NCI-H2196 treated with DMSO at 0.1 percent for 48 hours (cell line): ENCODE measurements at regions not wholly inside any gene's neighbourhood (a gene's known extent, or its start where the extent isn't known, plus 50 kb on each side); places are given as distances from the start of the nearest gene placed in this dataset.

Experiments used
- DNase-seq: peaks from one replicate; lab custom pipeline; 2025; ENCODE audit not compliant: unreplicated experiment; lab: John Stamatoyannopoulos, UW

DNA sequence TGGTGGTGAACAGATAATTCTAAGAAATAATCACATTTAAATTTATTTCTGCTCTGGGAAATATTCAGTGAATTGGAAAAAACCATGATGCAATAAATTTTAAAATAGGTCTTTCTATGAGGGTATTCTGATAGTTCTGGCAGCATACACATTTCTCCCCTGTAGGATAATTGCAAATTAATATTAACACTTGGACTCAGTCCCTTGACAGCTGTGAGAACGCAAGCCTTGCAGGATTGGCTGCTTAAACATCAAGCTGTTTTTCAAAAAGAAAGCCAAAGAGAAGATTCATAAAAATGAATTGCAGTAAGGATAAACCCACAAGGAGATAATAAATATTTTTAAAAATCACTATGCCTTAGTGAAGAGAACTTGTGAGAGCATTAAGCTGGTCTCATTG lies 180.0 kb downstream of the MTRR start:
- DNase-seq: no peak

DNA sequence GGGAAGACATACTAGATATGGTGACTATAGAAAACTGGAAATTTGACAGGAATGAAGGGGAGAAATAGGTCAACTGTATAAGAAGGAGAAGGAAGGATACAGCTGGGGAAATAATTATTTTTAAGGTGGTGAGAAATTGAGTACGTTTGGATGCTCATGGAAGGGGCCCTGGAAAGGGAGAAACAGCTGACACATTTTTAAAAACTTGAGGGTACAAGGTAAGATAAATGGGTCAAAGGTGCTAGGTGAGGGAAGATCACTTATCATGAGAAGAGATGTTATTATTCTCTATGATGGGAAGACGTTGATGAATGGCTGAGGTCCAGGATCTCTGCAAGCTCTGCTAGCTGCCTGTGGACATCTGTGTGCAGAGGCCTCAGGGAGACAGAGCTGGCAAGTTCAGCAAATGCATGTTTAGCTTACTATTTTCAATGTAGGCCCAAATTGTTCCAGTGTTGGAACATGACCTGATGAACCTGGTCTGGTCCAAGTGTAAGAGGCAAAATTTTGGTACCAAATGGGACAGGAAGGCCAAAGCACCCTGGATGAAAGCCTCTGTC lies 181.7 kb downstream of the MTRR start:
- DNase-seq: no peak

DNA sequence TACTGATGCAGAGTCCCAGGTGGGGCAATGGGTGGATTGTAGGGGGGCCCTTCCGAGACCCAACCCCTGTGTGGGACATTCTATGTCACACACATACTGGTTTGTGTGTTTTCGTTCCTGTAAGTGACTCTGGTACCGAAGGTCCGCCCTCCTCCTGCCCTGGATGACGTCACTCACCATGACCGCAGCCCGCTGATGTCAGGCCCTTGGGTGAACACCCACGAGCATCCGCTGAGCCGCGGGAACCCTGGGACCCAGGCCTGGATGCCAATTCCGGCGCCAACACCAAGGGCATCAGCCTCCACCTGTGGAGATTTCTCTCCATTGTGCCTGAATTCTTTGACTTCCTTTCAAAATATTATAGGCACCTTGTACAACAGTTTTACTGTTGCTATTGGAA lies 184.3 kb downstream of the MTRR start:
- no peak for DNase-seq

- DNase-seq: no peak
Observed at GRCh38 chr5:8057769-8058168, 188.8 kb downstream of the MTRR start.

DNA sequence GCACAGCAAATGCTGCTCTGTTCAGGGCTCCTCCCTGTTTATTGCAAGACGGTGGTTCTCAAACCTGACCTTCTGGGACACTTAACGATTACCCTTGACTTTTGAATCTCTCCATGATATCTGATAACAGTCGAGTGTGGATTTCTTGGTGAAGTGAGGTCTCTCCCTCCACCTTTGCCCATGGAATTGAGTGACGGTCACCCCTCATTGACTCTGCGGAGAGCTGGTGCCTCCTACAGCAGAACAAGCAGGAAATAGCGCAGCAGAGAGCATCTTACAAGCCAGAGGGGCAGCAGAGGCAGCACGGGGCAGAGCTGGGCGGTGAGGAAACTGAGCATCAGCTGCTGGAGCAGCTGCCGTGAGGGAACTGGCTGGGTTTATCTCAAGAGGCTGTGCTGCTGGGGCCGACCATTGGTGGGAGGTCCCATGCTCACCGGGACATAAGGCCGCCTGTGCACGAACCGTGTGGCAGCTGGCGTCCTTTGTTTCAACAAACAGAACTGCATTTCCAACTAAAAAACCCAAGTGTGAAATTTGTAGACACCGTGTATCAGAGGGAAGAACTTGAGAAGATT lies 189.8 kb downstream of the MTRR start:
- DNase-seq: no peak

DNA sequence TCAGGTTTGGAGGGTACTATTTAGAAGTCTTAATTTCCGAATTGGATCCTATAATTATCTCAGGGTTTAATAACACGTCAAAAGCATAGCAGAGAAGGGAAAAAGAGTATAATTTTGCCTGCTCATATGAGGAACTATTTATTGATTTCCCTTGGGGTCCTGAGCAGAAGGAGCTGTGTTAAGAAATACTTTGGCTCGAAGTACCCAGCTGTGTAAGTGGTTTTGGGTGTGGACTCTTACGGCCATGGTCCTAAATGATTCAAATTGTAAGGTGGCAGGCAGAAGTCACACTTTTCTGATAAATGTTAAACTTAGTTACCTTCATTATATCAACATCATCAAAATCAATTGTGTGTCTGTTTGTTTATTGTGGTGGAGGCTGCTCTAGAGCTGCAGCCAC lies 190.4 kb downstream of the MTRR start:
- DNase-seq: no peak

GRCh38 chr5:8060235-8060952 lies 191.4 kb downstream of the MTRR start:
- no peak for DNase-seq

DNA sequence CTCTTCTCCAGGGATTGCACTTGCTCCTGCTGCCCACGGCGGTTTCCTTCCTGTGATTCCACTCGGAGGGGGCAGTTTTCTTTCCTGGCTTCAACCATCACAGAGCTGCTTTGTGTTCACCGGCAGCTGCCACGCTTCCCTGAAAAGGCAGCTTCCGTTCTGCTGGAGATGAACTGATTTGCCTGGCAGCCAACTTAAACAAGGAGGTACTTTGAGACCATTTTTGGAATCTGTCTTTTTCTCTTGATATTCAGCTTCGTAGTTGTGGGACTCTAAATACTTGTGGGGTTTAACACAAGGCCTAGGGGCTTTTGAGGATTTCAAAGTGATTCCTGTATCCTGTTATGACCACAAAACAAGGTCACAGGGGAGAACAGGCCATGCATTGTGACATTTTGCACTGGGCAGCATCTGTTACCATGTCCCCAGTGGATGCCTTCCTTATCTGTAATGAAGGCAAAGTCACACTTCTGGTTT lies 192.0 kb downstream of the MTRR start:
- no peak for DNase-seq

- no peak for DNase-seq
Observed at GRCh38 chr5:8062521-8062920, 193.6 kb downstream of the MTRR start.

DNA sequence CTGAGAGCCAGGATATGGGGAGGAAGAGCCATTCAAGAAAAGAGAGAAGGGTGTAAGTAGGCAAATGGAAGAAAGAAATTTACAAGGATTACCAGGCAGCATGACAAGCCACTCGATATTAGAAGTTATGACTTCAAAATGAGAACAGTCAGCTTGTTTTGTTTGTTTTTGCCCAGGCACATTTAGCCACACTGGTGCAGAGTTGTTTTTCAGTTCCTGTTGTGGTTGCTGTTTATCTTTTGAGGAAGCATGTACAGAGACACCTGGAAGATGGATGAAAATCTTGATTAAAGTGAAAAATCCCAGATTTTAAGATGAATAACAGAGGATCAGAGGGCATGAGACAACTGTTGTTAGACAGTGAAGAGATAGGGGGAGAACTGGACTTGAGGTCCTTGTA lies 199.1 kb downstream of the MTRR start:
- no peak for DNase-seq

GRCh38 chr5:8070138-8070537 lies 201.2 kb downstream of the MTRR start:
- DNase-seq: no peak

- DNase-seq: no peak
Observed at GRCh38 chr5:8079056-8079455, 210.1 kb downstream of the MTRR start.

DNA sequence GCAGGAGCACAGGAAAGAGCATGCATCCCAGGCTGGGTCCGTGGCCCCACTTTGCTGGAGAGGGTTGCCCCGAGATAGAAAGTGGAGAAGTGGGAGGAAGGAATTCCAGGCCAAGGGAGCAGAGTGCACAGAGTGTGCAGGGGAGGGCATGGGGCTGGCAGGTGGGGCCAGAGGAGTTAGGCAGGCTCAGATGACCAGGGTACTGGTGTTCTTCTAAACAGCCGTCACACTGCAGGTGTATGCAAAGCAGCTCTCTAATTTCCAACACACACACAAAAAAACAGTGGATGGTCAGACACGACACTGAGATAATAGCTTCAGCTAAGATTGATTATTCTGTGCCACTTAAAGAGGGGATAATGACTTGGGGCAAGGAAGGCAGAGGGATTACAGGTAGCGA lies 212.2 kb downstream of the MTRR start:
- DNase-seq: no peak

DNA sequence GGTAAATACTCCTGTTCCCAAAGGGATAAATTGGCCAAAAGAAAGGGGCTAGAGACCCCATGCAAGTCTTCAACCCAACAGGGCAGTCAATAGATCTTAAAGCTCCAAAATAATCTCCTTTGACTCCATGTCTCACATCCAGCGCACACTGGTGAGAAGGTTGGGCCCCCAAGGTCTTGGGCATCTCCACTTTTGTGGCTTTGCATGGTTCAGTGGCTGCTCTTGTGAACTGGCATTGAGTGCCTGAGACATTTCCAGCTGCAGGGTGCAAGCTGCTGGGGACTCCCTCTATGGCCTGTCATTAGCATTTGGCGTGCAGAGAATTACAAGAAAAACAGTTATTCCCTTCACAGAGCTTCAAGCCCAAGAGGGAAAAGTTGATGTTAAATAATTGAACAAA lies 224.7 kb downstream of the MTRR start:
- DNase-seq: no peak

DNA sequence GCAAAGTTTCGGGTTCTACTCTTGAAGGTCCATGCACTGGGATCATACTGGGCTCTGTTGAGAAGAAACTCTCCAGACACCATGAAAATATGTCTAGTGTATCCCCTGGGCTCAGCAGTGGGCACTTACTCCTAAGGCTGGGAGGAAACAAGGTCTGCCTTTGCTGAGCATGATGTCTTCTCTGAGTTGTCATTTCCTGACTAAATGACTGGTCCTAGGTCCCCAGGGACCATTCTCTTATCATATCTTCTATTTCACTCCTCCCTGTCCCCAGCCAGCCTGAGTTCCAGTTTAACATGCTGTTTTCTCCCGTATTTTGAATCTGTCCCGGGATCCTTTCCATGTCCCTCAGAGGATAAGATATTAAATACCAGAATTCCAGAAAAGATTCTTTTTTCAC lies 225.4 kb downstream of the MTRR start:
- no peak for DNase-seq

GRCh38 chr5:8097146-8097545 lies 228.2 kb downstream of the MTRR start:
- no peak for DNase-seq

DNA sequence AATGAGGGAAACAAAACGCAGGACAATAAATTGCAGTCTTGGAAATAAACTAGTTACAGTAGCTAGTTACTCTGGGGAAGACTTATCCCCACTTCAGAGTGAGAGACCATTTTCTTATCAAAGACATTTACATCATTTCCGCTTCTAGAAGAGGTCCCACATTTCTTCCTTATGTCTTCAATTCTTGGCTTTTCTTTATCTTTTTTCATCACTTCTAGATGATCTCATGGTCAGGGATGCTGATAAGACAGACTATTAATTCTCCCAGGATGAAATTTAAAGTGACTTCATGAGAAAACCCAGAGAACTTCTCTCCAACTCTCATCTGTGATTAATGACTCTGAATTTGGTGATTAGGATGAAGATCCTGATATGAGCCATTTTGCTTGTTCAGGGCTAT lies 229.1 kb downstream of the MTRR start:
- DNase-seq: no peak

DNA sequence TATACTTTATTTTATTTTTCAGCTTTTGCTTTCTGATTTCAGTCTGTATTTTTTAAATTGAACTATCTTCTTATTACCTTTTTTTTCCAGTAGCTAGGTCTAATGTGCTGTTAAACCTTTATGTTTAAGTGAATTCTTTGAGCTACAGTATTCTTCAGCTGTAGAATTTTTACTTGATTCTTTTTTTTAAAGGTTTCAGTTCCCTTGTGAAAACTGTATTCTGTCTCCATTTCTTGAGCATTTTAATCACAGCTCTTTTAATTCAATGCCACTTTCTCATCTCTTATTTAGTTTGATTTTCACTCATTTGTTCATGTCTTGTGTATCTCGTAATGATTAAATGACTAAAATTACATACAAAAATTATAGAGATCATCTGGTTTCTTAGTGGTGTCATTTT lies 233.8 kb downstream of the MTRR start:
- no peak for DNase-seq

- DNase-seq: no peak
Observed at GRCh38 chr5:8114597-8115266, 245.8 kb downstream of the MTRR start.

- no peak for DNase-seq
Observed at GRCh38 chr5:8123559-8123958, 254.6 kb downstream of the MTRR start.

DNA sequence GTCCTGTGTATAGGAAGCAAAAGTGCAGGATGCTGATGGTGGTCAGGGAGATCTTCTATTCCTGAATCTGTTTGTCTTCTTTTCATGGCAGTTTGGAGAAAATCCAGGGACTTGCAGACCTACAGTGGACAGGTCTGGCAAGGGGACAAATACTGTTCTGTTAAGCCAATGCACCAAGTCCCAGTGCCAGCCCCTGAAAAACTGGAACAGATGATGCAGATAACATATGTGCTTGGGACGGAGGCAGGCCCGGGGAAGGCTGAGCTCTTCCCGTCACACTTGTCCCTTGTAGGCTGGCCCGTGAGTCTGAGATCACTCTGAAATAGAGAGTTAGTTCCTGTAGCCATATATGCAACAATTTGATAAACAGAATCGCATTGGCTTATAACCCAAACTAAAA lies 265.7 kb downstream of the MTRR start:
- DNase-seq: no peak

- no peak for DNase-seq
Observed at GRCh38 chr5:8135742-8136141, 266.8 kb downstream of the MTRR start.
